ENCODE measurements at regions not wholly inside any gene's neighbourhood (a gene's known extent, or its start where the extent isn't known, plus 50 kb on each side); places are given as distances from the start of the nearest gene placed in this dataset.

- no peak for DNase-seq
Observed at GRCh38 chr5:40384782-40385390, 294.8 kb upstream of the PTGER4 start.

GRCh38 chr5:40383749-40384651, 295.7 kb upstream of the PTGER4 start:
- DNase-seq, result peak; percentile 21

- DNase-seq, result no peak
Observed at GRCh38 chr5:40381676-40382363, 297.9 kb upstream of the PTGER4 start.

- no peak for DNase-seq
Observed at GRCh38 chr5:40381016-40381415, 298.7 kb upstream of the PTGER4 start.

- DNase-seq, result no peak
Observed at GRCh38 chr5:40378396-40379177, 301.1 kb upstream of the PTGER4 start.

- DNase-seq, result no peak
Observed at GRCh38 chr5:40376566-40376965, 303.1 kb upstream of the PTGER4 start.

- DNase-seq, result no peak
Observed at GRCh38 chr5:40374853-40375252, 304.9 kb upstream of the PTGER4 start.

- DNase-seq, result no peak
Observed at GRCh38 chr5:40368200-40368599, 311.5 kb upstream of the PTGER4 start.

GRCh38 chr5:40367255-40367654, 312.5 kb upstream of the PTGER4 start:
- DNase-seq, result no peak

- no peak for DNase-seq
Observed at GRCh38 chr5:40365342-40366330, 314.1 kb upstream of the PTGER4 start.

- no peak for DNase-seq
Observed at GRCh38 chr5:40364441-40364840, 315.3 kb upstream of the PTGER4 start.

- no peak for DNase-seq
Observed at GRCh38 chr5:40361378-40361777, 318.3 kb upstream of the PTGER4 start.

- DNase-seq, result no peak
Observed at GRCh38 chr5:40360685-40361084, 319.0 kb upstream of the PTGER4 start.

- DNase-seq, result no peak
Observed at GRCh38 chr5:40359832-40360231, 319.9 kb upstream of the PTGER4 start.

GRCh38 chr5:40359093-40359492, 320.6 kb upstream of the PTGER4 start:
- DNase-seq, result no peak

- DNase-seq, result no peak
Observed at GRCh38 chr5:40356248-40356647, 323.5 kb upstream of the PTGER4 start.

GRCh38 chr5:40355846-40356245, 323.9 kb upstream of the PTGER4 start:
- DNase-seq, result no peak

- no peak for DNase-seq
Observed at GRCh38 chr5:40355181-40355580, 324.5 kb upstream of the PTGER4 start.

- DNase-seq, result no peak
Observed at GRCh38 chr5:40354171-40354570, 325.5 kb upstream of the PTGER4 start.

GRCh38 chr5:40353442-40353841, 326.3 kb upstream of the PTGER4 start:
- DNase-seq, result no peak

- DNase-seq, result no peak
Observed at GRCh38 chr5:40347981-40348725, 331.6 kb upstream of the PTGER4 start.
